ENCODE measurements at regions not wholly inside any gene's neighbourhood (a gene's known extent, or its start where the extent isn't known, plus 50 kb on each side); places are given as distances from the start of the nearest gene placed in this dataset.

DNA sequence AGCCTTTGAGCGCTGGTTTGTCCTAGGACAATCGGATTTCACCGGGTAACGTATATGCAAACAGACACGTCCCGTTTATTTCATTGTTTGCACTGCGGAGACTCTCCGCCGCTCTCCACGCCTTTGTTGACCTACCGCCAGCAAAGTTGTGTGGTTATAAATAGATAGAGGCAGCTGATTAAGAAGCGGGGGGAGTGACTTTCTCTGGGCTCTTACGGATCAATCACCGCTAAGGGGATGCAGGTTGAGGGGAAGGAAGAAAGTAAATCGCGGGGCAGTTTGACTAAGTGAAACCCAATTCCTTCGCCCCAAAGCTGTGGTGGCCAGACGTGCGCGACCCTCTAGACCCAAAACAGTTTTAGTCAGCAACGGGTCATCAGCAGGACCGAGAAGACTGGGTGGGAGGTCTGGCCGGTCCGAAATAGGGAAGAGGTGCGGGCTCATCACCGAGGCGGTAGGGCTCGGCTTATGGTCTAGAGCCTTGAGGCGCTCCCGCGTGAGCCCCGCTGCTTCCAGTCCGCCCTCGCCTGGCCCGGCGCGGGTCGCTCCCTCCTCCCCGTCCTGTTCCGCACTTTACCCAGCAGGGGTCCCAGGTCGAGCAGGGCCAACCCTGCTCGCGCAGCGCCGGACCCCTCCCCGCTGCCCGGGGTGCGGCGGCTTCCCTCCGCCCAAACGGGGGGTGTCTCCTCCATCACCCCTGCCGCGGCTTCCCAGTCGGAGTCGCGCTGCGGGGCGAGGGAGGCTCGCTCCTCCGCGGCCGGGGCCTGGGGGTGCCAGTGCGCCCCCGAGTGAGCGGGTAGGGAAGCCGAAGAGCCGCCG, 120.8 kb upstream of the RRP15 start:
- DNase-seq = no peak

DNA sequence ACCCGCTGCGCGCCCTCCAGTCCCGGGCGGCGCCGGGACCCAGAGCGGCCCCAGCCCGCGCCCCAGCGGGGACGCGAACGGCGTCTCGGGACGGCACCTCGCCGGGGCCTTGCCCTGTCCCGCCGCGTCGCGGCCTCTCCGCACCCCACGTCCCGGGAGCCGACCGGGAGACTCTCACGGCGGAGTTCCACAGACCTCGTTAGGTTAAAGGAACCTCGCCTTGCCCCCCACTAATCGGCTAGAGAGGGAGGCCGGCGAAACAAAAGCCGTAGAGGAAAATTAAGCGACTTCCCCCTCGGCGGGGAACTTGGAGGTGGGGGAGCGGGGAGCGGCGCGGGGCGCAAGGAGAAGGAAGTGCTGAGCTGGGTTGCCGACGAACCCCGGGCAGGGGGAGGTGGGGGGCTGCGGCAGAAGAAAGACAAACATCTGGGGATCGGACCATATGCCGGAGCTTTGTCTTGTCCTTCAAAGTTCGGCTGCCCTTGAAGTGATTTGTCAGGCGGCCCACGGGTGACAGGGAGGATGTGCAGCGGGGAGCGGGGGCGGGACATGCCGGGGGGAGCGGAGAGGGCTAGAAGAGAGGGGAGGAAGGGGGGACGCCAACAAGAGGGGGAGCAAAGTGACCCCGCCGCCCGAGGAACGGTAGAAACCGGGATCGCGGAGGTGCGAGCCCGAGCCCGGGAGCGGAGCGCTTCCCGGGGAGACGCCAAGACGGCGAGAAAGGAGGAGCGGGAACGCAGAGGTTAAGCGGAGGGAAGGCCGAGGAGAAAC, 120.0 kb upstream of the RRP15 start:
- no peak for DNase-seq

DNA sequence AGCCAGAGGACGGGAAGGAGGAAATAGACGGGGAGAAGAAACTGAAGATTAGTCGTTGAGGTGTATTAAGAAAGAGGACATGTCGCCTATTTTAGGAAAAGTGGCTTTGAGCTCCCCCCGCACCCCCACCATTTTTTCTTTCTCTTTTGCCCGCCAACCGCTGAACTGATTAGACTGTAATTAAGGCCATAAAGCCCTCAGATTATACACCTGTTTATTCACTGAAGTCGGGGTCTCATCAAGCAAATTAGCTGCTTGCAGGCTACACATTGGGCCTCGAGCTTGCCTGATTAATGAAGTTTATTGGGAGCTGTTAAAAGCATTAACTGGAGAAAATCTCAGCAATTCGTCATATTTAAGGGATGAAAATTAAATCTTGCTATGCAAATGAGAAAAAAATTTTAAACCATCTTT, 119.4 kb upstream of the RRP15 start:
- DNase-seq = no peak

DNA sequence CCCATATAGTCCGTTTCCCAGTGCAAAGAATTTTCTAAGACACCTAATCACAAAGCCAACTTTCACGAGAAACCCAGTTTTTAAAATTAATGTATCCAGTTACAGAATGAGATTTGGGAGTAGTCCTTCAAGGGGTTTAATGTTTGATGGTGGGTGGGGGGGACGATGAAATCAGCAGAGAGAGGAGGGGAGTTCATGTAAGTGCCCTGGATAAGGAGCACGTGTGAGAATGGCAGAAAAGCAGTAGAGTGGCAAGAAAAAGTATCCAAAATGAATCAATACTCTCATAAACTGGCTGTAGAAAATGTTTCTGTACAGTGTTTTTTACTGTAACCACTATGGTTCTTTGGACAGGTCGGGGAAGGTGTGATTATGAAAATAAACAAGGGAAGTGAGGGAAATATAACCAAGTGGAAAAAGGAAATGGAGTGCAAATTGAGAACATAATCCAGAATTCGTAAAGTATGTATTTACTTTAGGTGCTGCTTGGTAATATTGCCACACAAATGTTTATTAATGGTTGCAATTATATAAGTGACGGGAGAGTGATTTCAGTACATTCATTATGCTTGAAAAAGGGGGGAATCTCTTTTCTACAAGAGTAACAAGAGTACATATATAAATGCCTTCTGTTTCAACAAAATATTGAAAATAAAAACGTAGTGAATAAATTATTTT, 118.7 kb upstream of the RRP15 start:
- DNase-seq = no peak

DNA sequence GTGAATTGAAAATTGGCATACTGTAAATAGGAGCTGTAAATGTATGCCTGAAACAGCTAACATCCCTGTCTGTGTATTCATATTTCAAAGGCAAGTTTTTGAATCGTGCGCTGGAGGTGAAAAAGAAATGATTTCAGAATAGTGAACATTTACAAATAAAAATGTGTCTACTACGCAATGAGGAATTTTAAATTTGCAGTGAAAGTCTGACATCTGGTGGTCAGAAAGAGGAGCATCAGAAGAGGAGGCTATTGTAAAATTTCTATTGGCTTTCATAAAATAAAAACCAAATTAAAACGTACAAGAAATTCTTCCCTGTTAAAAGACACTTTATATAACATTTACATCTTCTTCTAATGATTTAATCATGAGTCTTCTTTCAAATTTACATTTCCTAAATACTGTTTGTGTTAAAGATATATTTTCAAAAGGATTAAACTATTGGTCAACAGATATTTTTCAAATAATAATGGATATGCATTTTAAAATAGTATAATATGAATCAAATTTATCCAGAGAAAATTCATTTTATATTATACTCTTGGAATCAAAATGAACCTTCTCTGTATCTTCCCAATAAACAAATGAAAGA, 113.7 kb upstream of the RRP15 start:
- peak in 1 of 2 donors; percentile 57 for DNase-seq

DNA sequence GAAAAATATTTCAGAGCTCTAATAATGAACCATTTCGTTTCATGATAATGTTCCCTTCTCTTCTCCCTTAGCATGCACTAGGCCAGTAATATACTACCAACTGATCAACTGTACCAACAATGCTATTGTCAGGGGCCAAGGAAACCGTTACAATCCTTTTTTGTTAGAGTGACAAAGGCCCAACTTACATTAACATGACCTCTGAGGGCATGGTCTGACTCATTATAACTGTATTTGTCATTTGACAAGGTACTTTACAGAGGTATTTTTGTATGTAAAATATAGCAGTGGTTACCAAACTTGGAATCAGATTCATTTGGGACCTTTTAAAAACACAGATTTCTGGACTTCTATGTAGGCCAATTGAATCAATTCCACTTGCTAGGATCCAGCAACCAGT, 102.6 kb upstream of the RRP15 start:
- DNase-seq = no peak

DNA sequence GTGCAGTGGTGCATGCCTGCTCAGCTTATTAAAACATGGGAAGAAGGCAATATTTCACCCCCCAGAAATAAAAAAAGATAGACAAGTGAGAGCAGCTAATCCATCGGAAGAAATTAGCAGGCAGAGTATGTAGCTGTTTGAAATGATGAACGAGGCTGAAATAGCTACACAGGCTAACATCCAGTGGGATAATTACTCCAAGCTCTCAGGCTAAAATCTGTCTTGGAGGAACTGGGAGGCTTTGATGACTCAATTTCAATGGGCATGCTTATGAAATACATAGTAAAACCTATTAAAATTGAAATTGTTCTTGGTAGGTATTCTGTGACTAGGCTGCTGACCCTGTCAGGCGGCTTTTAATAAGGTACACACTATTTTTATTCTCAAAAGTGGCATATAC, 84.1 kb upstream of the RRP15 start:
- no peak for DNase-seq

DNA sequence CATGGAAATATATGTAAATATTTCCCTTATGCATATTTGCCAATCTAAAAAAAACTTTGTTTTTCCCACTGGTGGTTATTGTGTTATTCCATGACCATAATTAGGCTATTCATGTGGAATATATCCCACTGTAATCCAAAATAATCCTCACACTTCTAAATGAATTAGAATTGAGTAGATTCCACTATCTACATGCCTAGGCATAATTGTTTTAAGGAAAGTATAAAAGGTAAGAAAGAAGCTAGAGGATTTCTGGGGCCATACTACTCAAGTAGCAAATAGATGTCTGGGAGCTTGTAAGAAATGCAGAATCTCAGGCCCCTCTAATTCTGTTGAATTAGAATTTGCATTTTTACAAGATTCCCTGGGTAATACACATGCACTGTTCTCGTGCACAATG, 83.5 kb upstream of the RRP15 start:
- no peak for DNase-seq

DNA sequence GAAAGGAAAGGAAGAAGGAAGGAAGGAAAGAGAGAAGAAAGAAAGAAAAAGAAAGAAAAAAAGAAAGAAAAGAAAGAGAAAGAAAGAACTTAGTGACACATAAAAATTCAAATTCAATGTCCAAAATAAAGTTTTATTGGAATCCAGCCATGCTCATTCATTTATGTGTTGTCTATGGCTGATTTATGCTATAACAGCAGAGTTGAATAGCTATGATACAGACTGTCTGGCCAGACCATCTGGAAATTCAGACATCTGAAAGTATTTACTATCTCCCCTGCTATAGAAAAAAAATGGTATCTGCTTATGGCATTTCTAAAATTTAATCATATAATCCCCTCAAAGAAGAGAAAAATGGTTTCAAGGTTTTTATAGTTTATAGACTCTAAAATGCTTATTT, 79.4 kb upstream of the RRP15 start:
- DNase-seq = no peak

DNA sequence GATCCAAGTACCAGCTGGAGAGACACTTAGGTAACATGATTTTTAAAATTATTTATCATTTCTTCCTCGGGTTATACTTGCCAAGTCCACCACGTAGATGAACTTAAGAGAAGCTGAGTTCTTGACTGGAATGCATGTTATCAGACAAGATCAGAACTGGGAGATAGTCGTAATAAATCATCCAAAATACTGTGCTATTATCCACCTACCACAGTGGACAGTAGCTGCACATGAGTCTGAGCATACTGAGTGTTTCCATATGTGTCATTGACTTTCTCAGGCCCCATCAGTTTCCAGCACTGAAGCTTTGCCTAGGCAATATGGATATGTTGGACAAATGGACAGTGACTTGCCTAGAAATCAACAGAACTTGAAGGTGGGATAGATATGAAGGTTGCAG, 77.9 kb upstream of the RRP15 start:
- no peak for DNase-seq

DNA sequence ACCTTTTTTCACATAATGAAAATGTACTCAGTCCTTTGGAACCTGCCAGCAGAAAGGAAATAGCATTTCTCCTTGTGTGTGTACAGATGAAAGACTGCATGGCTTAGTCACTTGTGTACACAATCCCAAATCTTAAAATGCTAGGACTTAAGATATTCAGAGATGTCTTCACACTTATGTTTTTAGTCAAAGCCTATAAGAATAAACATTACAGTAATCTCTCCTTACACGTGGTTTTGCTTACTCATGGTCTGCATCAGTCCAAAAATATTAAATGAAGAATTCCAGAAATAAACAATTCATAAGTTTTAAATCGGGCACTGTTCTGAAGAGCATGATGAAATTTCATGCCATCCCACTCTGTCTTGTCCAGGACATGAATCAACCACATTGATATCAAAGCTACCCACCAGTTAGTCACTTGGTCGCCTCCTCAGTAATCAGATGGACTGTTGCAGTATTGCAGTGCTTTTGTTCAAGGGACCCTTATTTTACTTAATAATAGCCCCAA, 75.7 kb upstream of the RRP15 start:
- DNase-seq = no peak

DNA sequence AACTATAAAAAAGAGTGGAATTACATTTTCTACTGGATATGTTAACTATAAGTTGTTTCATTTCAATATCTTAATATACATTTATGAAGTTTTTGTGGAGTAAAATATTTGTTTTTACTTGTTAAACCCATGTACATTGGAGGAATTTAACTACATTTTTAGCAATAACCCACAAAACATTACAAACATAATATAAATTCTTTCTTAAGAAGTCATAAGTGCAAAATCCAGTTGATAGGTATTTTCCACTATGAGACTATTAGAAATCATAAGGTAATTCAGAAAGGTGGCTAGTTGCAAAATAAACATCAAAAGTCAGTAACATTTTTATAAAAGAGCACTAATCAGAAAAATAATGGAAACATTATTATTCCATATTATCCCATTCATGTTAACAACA, 73.9 kb upstream of the RRP15 start:
- no peak for DNase-seq

DNA sequence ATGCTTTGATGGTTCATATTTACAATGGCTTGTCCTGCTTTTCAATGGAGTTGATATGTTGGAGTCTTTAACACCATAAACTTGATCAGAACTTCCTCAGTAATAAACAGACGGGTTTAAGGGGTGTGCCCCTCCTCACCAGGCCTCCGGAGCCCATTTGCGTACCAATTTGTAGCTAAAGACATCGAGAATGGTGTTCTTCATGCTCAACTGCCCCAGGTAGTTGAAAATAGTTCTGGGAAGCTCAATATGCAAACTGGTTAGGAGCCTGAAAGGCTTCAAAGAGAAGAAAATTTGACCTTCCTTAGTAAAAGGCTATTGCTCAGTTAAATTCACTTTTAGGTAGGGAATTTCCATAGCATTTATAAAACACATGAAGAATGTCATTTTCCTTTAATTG, 68.1 kb upstream of the RRP15 start:
- DNase-seq = no peak

DNA sequence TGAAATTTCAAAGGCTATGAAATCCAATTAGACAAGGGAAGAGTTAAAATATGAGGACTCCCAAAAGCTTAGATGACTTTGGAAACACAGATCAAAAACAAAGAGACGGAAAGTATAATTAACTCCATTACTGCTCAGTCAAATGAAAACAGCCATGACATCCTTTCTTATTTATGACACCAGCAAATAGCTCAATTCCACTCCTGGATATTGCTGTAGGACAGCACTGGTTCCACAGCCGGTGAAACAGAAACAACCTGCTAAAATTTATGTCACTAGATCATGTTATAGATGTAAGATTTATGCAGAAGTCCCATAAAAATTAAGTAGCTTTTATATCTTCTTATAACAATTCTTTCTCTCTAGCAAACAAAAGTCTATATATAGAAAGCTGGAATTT, 65.6 kb upstream of the RRP15 start:
- no peak for DNase-seq

DNA sequence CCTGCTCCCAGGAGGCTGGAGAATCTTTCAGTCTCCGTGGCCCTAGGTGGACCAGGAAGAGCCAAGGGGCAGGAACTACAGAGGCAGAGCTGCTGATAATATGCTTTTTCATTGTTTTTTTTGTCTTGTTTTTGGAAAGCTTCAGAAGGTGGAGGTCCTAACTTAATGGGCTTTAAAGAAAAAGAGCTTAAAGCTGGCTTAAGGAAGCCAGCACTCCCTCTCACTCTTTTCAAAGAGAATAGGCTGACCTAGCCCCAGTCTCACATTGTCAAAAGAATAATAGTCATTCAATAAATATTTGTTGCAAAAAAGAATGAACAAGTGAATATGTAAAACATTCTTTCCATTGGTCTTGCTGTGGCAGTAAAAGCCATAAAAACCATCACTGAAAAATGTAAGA, 61.0 kb upstream of the RRP15 start:
- no peak for DNase-seq

DNA sequence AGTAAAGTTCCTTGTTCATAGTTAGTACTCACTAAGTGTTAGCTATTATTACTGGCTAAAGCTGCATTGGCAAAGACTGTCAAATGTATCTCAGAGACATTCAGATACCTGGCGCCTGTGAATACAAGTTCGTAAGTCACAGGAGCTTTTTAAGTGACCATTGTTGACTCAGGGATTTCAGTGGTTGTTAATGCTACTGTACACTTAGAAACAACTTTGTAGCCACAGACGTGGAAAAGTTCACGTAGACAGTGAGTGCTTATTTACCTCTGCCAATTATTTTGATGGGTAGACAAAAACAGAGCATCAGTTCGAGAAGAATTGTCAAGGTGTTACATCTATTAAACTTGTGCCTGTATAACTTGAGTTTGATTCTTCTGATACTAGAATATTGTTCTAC, 59.1 kb upstream of the RRP15 start:
- no peak for DNase-seq

Measured in hippocampal formation (tissue), 2 donors.